ENCODE measurements at regions not wholly inside any gene's neighbourhood (a gene's known extent, or its start where the extent isn't known, plus 50 kb on each side); places are given as distances from the start of the nearest gene placed in this dataset.

- TF ChIP-seq CTCF (IDR thresholded peaks at IDR 0.05; ENCODE audit: low read depth, low read length), result peak; percentile 30
- peak in 1 of 2 donors; percentile 7 for DNase-seq (ENCODE audit: low read depth in 2 of 2)
- no peak overlapping the region for H3K4me3 ChIP-seq (replicated peaks in 1 of 2; ENCODE audit: low read depth in 2 of 2, low read length in 2 of 2)
Observed at GRCh38 chr6:74280130-74280692, 584.2 kb downstream of the CD109 start.

- peak; percentile 23 to 29 for DNase-seq (ENCODE audit: low read depth in 2 of 2)
- no peak overlapping the region for H3K4me3 ChIP-seq (replicated peaks in 1 of 2; ENCODE audit: low read depth in 2 of 2, low read length in 2 of 2)
- no peak for TF ChIP-seq CTCF (IDR thresholded peaks at IDR 0.05; ENCODE audit: low read depth, low read length)
Observed at GRCh38 chr6:74277777-74278186, 581.8 kb downstream of the CD109 start.

GRCh38 chr6:74273541-74273940 is 577.5 kb downstream of the CD109 start:
- no peak overlapping the region for H3K4me3 ChIP-seq (replicated peaks in 1 of 2; ENCODE audit: low read depth in 2 of 2, low read length in 2 of 2)
- DNase-seq (ENCODE audit: low read depth in 2 of 2), result no peak
- TF ChIP-seq CTCF (IDR thresholded peaks at IDR 0.05; ENCODE audit: low read depth, low read length), result no peak

- TF ChIP-seq CTCF (IDR thresholded peaks at IDR 0.05; ENCODE audit: low read depth, low read length), result no peak
- H3K4me3 ChIP-seq (replicated peaks in 1 of 2; ENCODE audit: low read depth in 2 of 2, low read length in 2 of 2), result no peak overlapping the region
- no peak for DNase-seq (ENCODE audit: low read depth in 2 of 2)
Observed at GRCh38 chr6:74269600-74269858, 573.5 kb downstream of the CD109 start.

GRCh38 chr6:74268815-74269599 is 573.0 kb downstream of the CD109 start:
- no peak overlapping the region for H3K4me3 ChIP-seq (replicated peaks in 1 of 2; ENCODE audit: low read depth in 2 of 2, low read length in 2 of 2)
- DNase-seq (ENCODE audit: low read depth in 2 of 2), result no peak
- no peak for TF ChIP-seq CTCF (IDR thresholded peaks at IDR 0.05; ENCODE audit: low read depth, low read length)

- TF ChIP-seq CTCF (IDR thresholded peaks at IDR 0.05; ENCODE audit: low read depth, low read length), result no peak
- peak in 1 of 2 donors; percentile 5 for DNase-seq (ENCODE audit: low read depth in 2 of 2)
- no peak overlapping the region for H3K4me3 ChIP-seq (replicated peaks in 1 of 2; ENCODE audit: low read depth in 2 of 2, low read length in 2 of 2)
Observed at GRCh38 chr6:74259981-74260380, 564.0 kb downstream of the CD109 start.
